OCI-LY3 (cell line): ENCODE measurements at regions not wholly inside any gene's neighbourhood (a gene's known extent, or its start where the extent isn't known, plus 50 kb on each side); places are given as distances from the start of the nearest gene placed in this dataset.

Experiments
- CTCF ChIP-seq: fragments of 200-600, 300-600 bp; sonication (generic); IDR thresholded peaks from 2 replicates; pipeline ENCODE4 v1.5.1; 2014; ENCODE audit warnings: antibody characterized with exemption, low read length, low read depth
- EZH2phosphoT487 ChIP-seq: fragments of 200-600 bp; shearing (Covaris generic); IDR thresholded peaks from 2 replicates; pipeline ENCODE4 v1.6.1; 2018; ENCODE audit warnings: antibody characterized with exemption, mixed run types, low read depth

- TF ChIP-seq CTCF = peak; percentile 94
- TF ChIP-seq EZH2phosphoT487 = no peak
Observed at GRCh38 chr22:22955866-22956535, 68.4 kb downstream of the IGLL5 start.
